Neuronal stem cell (in vitro differentiated cells): ENCODE measurements at regions not wholly inside any gene's neighbourhood (a gene's known extent, or its start where the extent isn't known, plus 50 kb on each side); places are given as distances from the start of the nearest gene placed in this dataset.

ENCODE experiments used
- DNase-seq: peaks from one replicate; pipeline ENCODE4 v3.0.0-alpha.2; 2013; ENCODE audit warnings: low spot score
- H2AFZ ChIP-seq: one replicate; pipeline ENCODE4 v1.6.1; 2013; ENCODE audit warnings: mild to moderate bottlenecking, low read length, inconsistent platforms
- H2AK5ac ChIP-seq: 2 replicates; pipeline ENCODE4 v1.6.1; 2013; ENCODE audit warnings: low read depth, mild to moderate bottlenecking, inconsistent platforms, low read length, moderate library complexity, mixed read lengths
- H2BK120ac ChIP-seq: 2 replicates; pipeline ENCODE4 v1.6.1; 2013; ENCODE audit warnings: low read depth, mild to moderate bottlenecking, inconsistent platforms, low read length, moderate library complexity, mixed read lengths
- H2BK12ac ChIP-seq: one replicate; pipeline ENCODE4 v1.6.1; 2013; ENCODE audit warnings: low read length, inconsistent platforms
- H2BK15ac ChIP-seq: 2 replicates; pipeline ENCODE4 v1.6.1; 2013; ENCODE audit warnings: mild to moderate bottlenecking, low read length, inconsistent platforms, mixed read lengths
- H2BK5ac ChIP-seq: one replicate; pipeline ENCODE4 v1.6.1; 2013; ENCODE audit warnings: inconsistent platforms, mild to moderate bottlenecking, low read length, moderate library complexity
- H3K14ac ChIP-seq: one replicate; pipeline ENCODE4 v1.6.1; 2013; ENCODE audit warnings: low read length, inconsistent platforms
- H3K18ac ChIP-seq: 2 replicates; pipeline ENCODE4 v1.6.1; 2013; ENCODE audit warnings: low read length, inconsistent platforms
- H3K23ac ChIP-seq: 2 replicates; pipeline ENCODE4 v1.6.1; 2013; ENCODE audit warnings: low read depth, mild to moderate bottlenecking, mixed read lengths, low read length, inconsistent platforms; ENCODE audit not compliant: poor library complexity
- H3K27ac ChIP-seq: replicated peaks from 3 replicates; pipeline ENCODE4 v1.5.1; 2013; ENCODE audit warnings: low read length, inconsistent platforms
- H3K27me3 ChIP-seq, 3 experiments: 2 replicates each; pipeline ENCODE4 v1.6.1; 2013; ENCODE audit warnings: low read length in 3 of 3, mild to moderate bottlenecking in 2 of 3, inconsistent platforms in 1 of 3, low read depth in 1 of 3, mixed read lengths in 1 of 3, moderate library complexity in 1 of 3; ENCODE audit not compliant: control insufficient read depth in 3 of 3, insufficient read depth in 3 of 3
- H3K36me3 ChIP-seq, 2 donors: replicated peaks in 1 of 2; 2 replicates each; pipeline ENCODE4 v1.6.1; 2013; ENCODE audit warnings: low read length in 2 of 2; ENCODE audit not compliant: control insufficient read depth in 2 of 2, insufficient read depth in 2 of 2
- H3K4ac ChIP-seq: 2 replicates; pipeline ENCODE4 v1.6.1; 2013; ENCODE audit warnings: inconsistent platforms, mild to moderate bottlenecking, low read length, moderate library complexity
- H3K4me1 ChIP-seq, 2 donors: 1 replicate in 1 of 2; 2 replicates in 1 of 2; pipeline ENCODE4 v1.6.1; 2013; ENCODE audit warnings: low read length in 2 of 2, low read depth in 1 of 2; ENCODE audit not compliant: control insufficient read depth in 2 of 2, insufficient read depth in 1 of 2
- H3K4me2 ChIP-seq: one replicate; pipeline ENCODE4 v1.6.1; 2013; ENCODE audit warnings: mild to moderate bottlenecking, low read length, inconsistent platforms; ENCODE audit not compliant: insufficient read depth, poor library complexity, severe bottlenecking
- H3K4me3 ChIP-seq, 2 donors: 2 replicates each; pipeline ENCODE4 v1.5.1; 2013; ENCODE audit warnings: low read length in 2 of 2, mild to moderate bottlenecking in 2 of 2, inconsistent platforms in 1 of 2, moderate library complexity in 1 of 2
- H3K79me1 ChIP-seq: one replicate; pipeline ENCODE4 v1.6.1; 2013; ENCODE audit warnings: low read depth, mild to moderate bottlenecking, inconsistent platforms, low read length, moderate library complexity
- H3K9ac ChIP-seq: one replicate; pipeline ENCODE4 v1.6.1; 2013; ENCODE audit warnings: mild to moderate bottlenecking, low read depth, low read length, inconsistent platforms; ENCODE audit not compliant: poor library complexity
- H3K9me3 ChIP-seq, 2 donors: replicated peaks in 1 of 2; 2 replicates each; pipeline versions ENCODE3 to v1.6.1; 2013; ENCODE audit warnings: low read length in 2 of 2, mild to moderate bottlenecking in 2 of 2, inconsistent platforms in 1 of 2, low read depth in 1 of 2, mixed read lengths in 1 of 2, moderate library complexity in 1 of 2; ENCODE audit not compliant: control insufficient read depth in 2 of 2, insufficient read depth in 1 of 2
- H4K8ac ChIP-seq: one replicate; pipeline ENCODE4 v1.6.1; 2013; ENCODE audit warnings: low read depth, mild to moderate bottlenecking, inconsistent platforms, low read length, moderate library complexity
- H4K91ac ChIP-seq: one replicate; pipeline ENCODE4 v1.6.1; 2013; ENCODE audit warnings: low read length, low read depth, mild to moderate bottlenecking, inconsistent platforms; ENCODE audit not compliant: poor library complexity
- WGBS, 2 donors: extraction: QIAGEN DNeasy Blood & Tissue Kit; methylation state at CpG; one replicate each; pipeline ENCODE4 v1.1.7; 2013; ENCODE audit warnings: missing lambda C conversion rate in 2 of 2, mixed read lengths in 1 of 2; ENCODE audit not compliant: insufficient read length in 2 of 2, insufficient replicate concordance in 1 of 2; ENCODE audit errors: extremely low coverage in 2 of 2; 5-methylcytosine and 5-hydroxymethylcytosine counted together

GRCh38 chr4:154041640-154042039, 252.8 kb upstream of the SFRP2 start:
- no peak overlapping the region for H3K23ac ChIP-seq
- DNase-seq: no peak
- H3K79me1 ChIP-seq: no peaks in the 10 kb centered on the region
- no peak overlapping the region for H2BK12ac ChIP-seq
- no peak overlapping the region for H3K9ac ChIP-seq
- no peak overlapping the region for H3K4me3 ChIP-seq
- no peak overlapping the region for H2AFZ ChIP-seq
- no peak overlapping the region for H2BK15ac ChIP-seq
- no peak overlapping the region for H2AK5ac ChIP-seq
- no peak overlapping the region for H4K91ac ChIP-seq
- WGBS, 2 donors: no CpG with 5 or more reads among the region's 5 CpGs
- no peak overlapping the region for H3K4ac ChIP-seq
- H2BK120ac ChIP-seq: no peak overlapping the region
- no peak overlapping the region for H3K27ac ChIP-seq
- no peaks in the 10 kb centered on the region for H3K4me1 ChIP-seq
- H3K9me3 ChIP-seq: no peaks in the 10 kb centered on the region
- no peak overlapping the region for H2BK5ac ChIP-seq
- no peak overlapping the region for H3K18ac ChIP-seq
- H3K27me3 ChIP-seq: no peaks in the 10 kb centered on the region
- H3K14ac ChIP-seq: no peak overlapping the region
- H3K4me2 ChIP-seq: no peak overlapping the region
- H3K36me3 ChIP-seq: no peaks in the 10 kb centered on the region
- H4K8ac ChIP-seq: no peak overlapping the region

DNA sequence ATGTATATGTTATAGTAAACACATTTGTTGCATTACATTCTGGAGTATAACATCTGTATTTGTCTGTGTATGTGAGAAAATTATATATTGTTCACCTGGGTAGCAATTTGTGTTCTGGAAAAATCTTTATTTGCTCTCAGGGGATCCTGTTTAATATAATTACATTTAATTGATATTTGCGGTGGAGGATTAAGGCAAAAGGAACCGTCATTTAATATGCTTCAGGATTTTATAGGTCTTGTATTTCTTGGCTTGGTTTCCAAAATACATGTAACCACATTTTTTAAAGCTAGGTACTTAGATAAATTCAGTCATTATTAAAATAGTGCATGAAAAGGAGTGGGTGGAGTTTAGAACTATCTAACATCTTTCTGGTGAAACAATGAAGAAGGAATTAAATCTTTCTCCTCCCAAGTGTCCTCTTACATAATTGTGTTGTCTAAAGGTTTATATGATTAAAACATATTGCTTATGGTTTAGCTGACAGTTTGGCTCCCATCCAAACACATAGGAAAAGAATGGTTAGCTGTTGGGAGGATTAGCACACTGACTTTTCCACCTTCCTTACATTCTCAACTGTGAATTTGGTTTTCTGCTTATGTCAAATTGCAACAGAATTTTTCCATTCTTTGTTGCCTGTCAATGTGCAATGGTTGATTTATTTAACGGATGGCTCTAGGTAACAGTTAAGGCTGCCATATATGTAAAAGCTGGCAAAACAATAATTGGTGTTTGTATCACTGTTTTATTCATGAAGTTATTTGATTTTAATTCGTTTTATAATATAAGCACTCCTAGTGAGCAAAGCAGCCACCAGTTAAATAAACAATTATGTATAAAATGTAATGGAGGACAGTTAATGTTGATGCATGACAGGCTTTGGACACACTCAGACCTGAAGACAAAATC, 250.8 kb upstream of the SFRP2 start:
- H4K91ac ChIP-seq: no peak overlapping the region
- H3K4ac ChIP-seq: no peak overlapping the region
- no peak for DNase-seq
- H2BK120ac ChIP-seq: no peak overlapping the region
- no peak overlapping the region for H3K14ac ChIP-seq
- H3K27me3 ChIP-seq: no peaks in the 10 kb centered on the region
- no peaks in the 10 kb centered on the region for H3K9me3 ChIP-seq
- no CpG with 5 or more reads among the region's 4 CpGs for WGBS, 2 donors
- H2BK15ac ChIP-seq: no peak overlapping the region
- H3K36me3 ChIP-seq: no peaks in the 10 kb centered on the region
- no peak overlapping the region for H3K9ac ChIP-seq
- no peak overlapping the region for H2AK5ac ChIP-seq
- H4K8ac ChIP-seq: no peak overlapping the region
- no peak overlapping the region for H3K23ac ChIP-seq
- no peaks in the 10 kb centered on the region for H3K4me1 ChIP-seq
- H3K79me1 ChIP-seq: no peaks in the 10 kb centered on the region
- H3K4me2 ChIP-seq: no peak overlapping the region
- no peak overlapping the region for H2BK5ac ChIP-seq
- H3K18ac ChIP-seq: no peak overlapping the region
- no peak overlapping the region for H3K27ac ChIP-seq
- no peak overlapping the region for H3K4me3 ChIP-seq
- H2BK12ac ChIP-seq: no peak overlapping the region
- no peak overlapping the region for H2AFZ ChIP-seq

DNA sequence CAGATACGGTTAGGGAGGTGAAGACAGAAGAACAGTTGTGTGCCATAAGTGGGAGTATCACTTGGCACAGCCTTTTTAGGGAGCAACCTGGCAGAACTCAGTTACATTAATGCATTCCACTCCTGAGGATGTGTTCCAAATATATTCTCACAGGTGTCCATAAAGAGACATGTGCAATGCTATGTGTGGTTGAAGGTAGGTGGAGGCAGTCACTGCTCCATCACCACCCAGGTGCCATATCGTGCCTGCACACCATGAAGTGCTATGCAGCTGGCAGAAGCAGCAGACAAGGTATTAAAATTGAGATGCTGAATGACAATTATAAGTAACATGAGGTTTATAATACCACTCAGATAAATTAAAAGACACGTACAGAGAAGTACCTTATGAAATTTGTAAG, 248.0 kb upstream of the SFRP2 start:
- no CpG with 5 or more reads among the region's 3 CpGs for WGBS, 2 donors
- no peak overlapping the region for H2AFZ ChIP-seq

GRCh38 chr4:154035341-154035740, 246.5 kb upstream of the SFRP2 start:
- H3K27ac ChIP-seq: no peak overlapping the region
- H3K14ac ChIP-seq: no peak overlapping the region
- H2BK15ac ChIP-seq: no peak overlapping the region
- no peak overlapping the region for H3K4me3 ChIP-seq
- no peak overlapping the region for H2BK120ac ChIP-seq
- H4K8ac ChIP-seq: no peak overlapping the region
- no peak overlapping the region for H3K4me2 ChIP-seq
- H3K27me3 ChIP-seq: no peaks in the 10 kb centered on the region
- H3K4ac ChIP-seq: no peak overlapping the region
- H3K79me1 ChIP-seq: no peaks in the 10 kb centered on the region
- no peak for DNase-seq
- H3K4me1 ChIP-seq: peaks cover 0 to 2% of the 10 kb centered on the region in 2 donors
- no peak overlapping the region for H2AK5ac ChIP-seq
- WGBS, 2 donors: no CpG with 5 or more reads among the region's 1 CpG
- H3K23ac ChIP-seq: no peak overlapping the region
- H2BK12ac ChIP-seq: no peak overlapping the region
- H3K18ac ChIP-seq: no peak overlapping the region
- H2AFZ ChIP-seq: no peak overlapping the region
- no peaks in the 10 kb centered on the region for H3K36me3 ChIP-seq
- no peak overlapping the region for H4K91ac ChIP-seq
- peaks cover 0 to 6% of the 10 kb centered on the region in 2 donors for H3K9me3 ChIP-seq
- H3K9ac ChIP-seq: no peak overlapping the region
- H2BK5ac ChIP-seq: no peak overlapping the region

More for the DNA sequence above, 248.0 kb upstream of the SFRP2 start:
- H3K4ac ChIP-seq: no peak overlapping the region
- H2BK5ac ChIP-seq: no peak overlapping the region
- H3K9ac ChIP-seq: no peak overlapping the region
- no peak overlapping the region for H4K91ac ChIP-seq
- H3K27ac ChIP-seq: no peak overlapping the region
- H3K4me1 ChIP-seq: no peaks in the 10 kb centered on the region
- no peak overlapping the region for H3K23ac ChIP-seq
- no peaks in the 10 kb centered on the region for H3K36me3 ChIP-seq
- peaks cover 0 to 6% of the 10 kb centered on the region in 2 donors for H3K9me3 ChIP-seq
- no peaks in the 10 kb centered on the region for H3K79me1 ChIP-seq
- no peak overlapping the region for H3K14ac ChIP-seq
- H2AK5ac ChIP-seq: no peak overlapping the region
- no peaks in the 10 kb centered on the region for H3K27me3 ChIP-seq
- no peak overlapping the region for H2BK120ac ChIP-seq
- H3K4me2 ChIP-seq: no peak overlapping the region
- no peak overlapping the region for H2BK12ac ChIP-seq
- no peak overlapping the region for H2BK15ac ChIP-seq
- no peak overlapping the region for H3K4me3 ChIP-seq
- DNase-seq: no peak
- H4K8ac ChIP-seq: no peak overlapping the region
- H3K18ac ChIP-seq: no peak overlapping the region
